ENCODE measurements at regions not wholly inside any gene's neighbourhood (a gene's known extent, or its start where the extent isn't known, plus 50 kb on each side); places are given as distances from the start of the nearest gene placed in this dataset.

GRCh38 chr20:4449957-4450715, 201.0 kb upstream of the ADRA1D start:
- TF ChIP-seq, protein P1, sequence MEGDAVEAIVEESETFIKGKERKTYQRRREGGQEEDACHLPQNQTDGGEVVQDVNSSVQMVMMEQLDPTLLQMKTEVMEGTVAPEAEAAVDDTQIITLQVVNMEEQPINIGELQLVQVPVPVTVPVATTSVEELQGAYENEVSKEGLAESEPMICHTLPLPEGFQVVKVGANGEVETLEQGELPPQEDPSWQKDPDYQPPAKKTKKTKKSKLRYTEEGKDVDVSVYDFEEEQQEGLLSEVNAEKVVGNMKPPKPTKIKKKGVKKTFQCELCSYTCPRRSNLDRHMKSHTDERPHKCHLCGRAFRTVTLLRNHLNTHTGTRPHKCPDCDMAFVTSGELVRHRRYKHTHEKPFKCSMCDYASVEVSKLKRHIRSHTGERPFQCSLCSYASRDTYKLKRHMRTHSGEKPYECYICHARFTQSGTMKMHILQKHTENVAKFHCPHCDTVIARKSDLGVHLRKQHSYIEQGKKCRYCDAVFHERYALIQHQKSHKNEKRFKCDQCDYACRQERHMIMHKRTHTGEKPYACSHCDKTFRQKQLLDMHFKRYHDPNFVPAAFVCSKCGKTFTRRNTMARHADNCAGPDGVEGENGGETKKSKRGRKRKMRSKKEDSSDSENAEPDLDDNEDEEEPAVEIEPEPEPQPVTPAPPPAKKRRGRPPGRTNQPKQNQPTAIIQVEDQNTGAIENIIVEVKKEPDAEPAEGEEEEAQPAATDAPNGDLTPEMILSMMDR (IDR thresholded peaks at IDR 0.05; ENCODE audit: borderline replicate concordance, extremely low read depth, low read length, poor library complexity, severe bottlenecking): no peak
- TF ChIP-seq EZH2 (IDR thresholded peaks at IDR 0.05; ENCODE audit: borderline replicate concordance, low read depth, low read length, severe bottlenecking): no peak

Measured in DND-41 (cell line).